NB4 (cell line): ENCODE measurements at regions not wholly inside any gene's neighbourhood (a gene's known extent, or its start where the extent isn't known, plus 50 kb on each side); places are given as distances from the start of the nearest gene placed in this dataset.
A peak's percentile ranks its signal among the peaks of the same experiment; 100 is the strongest.

Source experiments
- DNase-seq: peaks from one replicate; pipeline ENCODE4 v3.0.0; 2010; ENCODE audit warnings: low read depth
- H3K4me3 ChIP-seq: one replicate; pipeline ENCODE4 v1.5.1; 2011; ENCODE audit warnings: mild to moderate bottlenecking, low read depth, low read length, moderate library complexity
- MYC ChIP-seq: IDR thresholded peaks from 2 replicates; pipeline ENCODE4 v1.6.1; 2011; ENCODE audit warnings: low read depth, low read length
- POLR2A ChIP-seq: IDR thresholded peaks from 2 replicates; pipeline ENCODE4 v1.6.1; 2011; ENCODE audit warnings: mild to moderate bottlenecking; ENCODE audit not compliant: insufficient read length; ENCODE audit errors: extremely low read depth
- TF ChIP-seq, protein P1 (sequence below): IDR thresholded peaks from one replicate; pipeline ENCODE4 v1.5.1; 2012; ENCODE audit warnings: low read depth, low read length
- TF ChIP-seq, protein P2 (sequence below): IDR thresholded peaks from 2 replicates; pipeline ENCODE4 v1.6.1; 2011; ENCODE audit warnings: low read depth, low read length

DNA sequence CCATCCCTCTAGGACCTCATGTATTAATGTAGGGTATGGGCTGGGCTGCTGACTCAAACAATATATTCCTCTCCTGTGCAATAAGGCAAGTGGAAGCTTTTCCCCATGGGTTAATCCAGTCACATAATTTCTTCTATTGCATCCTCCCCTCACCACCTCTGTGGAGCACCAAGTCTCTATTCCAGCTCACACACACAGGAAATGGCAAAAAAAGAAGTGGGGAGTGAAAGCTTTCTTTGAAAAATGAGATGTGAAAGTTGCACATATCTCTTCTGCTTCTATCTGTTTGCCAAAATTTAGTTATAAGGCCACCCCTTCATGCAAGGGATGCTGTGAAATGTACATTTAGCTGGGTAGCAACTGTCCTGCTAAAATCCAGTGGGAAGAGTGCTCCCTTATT, 121.3 kb downstream of the CDC42EP3 start:
- TF ChIP-seq POLR2A (no peak), MYC (no peak)
- TF ChIP-seq, protein P1, sequence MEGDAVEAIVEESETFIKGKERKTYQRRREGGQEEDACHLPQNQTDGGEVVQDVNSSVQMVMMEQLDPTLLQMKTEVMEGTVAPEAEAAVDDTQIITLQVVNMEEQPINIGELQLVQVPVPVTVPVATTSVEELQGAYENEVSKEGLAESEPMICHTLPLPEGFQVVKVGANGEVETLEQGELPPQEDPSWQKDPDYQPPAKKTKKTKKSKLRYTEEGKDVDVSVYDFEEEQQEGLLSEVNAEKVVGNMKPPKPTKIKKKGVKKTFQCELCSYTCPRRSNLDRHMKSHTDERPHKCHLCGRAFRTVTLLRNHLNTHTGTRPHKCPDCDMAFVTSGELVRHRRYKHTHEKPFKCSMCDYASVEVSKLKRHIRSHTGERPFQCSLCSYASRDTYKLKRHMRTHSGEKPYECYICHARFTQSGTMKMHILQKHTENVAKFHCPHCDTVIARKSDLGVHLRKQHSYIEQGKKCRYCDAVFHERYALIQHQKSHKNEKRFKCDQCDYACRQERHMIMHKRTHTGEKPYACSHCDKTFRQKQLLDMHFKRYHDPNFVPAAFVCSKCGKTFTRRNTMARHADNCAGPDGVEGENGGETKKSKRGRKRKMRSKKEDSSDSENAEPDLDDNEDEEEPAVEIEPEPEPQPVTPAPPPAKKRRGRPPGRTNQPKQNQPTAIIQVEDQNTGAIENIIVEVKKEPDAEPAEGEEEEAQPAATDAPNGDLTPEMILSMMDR = no peak
- TF ChIP-seq, protein P2, sequence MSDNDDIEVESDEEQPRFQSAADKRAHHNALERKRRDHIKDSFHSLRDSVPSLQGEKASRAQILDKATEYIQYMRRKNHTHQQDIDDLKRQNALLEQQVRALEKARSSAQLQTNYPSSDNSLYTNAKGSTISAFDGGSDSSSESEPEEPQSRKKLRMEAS = no peak
- no peak overlapping the region for H3K4me3 ChIP-seq
- peak; percentile 32 for DNase-seq

GRCh38 chr2:37551783-37552182, 119.7 kb downstream of the CDC42EP3 start:
- no peak overlapping the region for H3K4me3 ChIP-seq
- TF ChIP-seq, protein P1 = no peak
- TF ChIP-seq POLR2A = no peak
- TF ChIP-seq MYC = no peak
- TF ChIP-seq, protein P2 = no peak
- DNase-seq = no peak

GRCh38 chr2:37552339-37552738, 119.1 kb downstream of the CDC42EP3 start:
- DNase-seq = no peak
- TF ChIP-seq, protein P1 = no peak
- TF ChIP-seq, protein P2 = no peak
- no peak overlapping the region for H3K4me3 ChIP-seq

DNA sequence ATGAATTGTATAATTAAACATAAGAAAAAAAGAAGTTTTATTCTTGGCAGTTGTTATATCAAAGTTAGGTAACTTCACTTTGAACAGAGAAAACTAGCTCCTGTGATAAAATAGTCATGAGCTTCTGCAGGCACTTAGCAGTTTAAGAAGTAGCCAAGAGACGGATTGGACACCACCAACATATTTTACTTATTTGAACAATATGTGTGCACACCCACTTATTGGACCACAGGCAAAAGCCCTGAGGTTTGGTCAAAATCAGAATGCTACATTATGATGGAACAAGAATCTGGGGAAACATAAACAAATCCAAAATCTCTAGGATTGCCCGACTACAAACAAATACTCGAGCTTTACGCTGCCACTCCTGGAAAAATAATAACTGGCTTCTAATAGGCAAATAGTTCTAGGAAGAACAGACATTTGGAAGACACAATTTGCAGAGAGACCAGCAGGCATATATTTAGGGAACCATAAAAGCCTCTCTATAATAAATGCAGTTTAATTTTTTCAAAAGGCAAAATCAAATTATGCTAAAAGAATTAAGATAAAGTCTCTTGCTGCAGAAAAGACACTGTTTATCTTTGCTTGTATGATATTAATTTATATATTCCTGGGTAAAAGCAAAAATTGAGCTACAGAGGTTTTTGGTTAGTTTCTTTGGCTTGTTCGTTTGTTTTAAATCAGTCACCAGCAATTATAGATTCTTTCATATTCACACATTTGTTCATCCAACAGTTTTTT, 117.9 kb downstream of the CDC42EP3 start:
- DNase-seq = no peak
- H3K4me3 ChIP-seq = no peak overlapping the region

DNA sequence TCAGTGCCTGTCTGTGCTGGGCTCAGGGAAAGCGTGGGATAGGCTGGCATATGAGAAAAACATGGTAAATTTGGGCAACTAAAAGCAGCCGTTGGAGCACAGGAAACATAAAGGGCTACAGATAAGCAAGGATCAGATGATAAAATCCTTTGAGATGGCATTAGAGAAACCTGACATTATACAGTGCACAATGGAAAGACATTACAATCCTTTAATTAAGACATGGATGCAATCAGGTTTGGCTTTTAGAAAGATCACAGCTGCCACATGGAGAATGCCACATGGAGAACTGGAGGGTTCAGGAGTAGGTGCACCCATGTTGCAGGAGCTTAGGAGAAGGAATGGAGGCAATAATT, 117.3 kb downstream of the CDC42EP3 start:
- TF ChIP-seq, protein P2 = no peak
- no peak for TF ChIP-seq POLR2A
- no peak for TF ChIP-seq MYC
- TF ChIP-seq, protein P1 = no peak
- peak; percentile 66 for DNase-seq
- H3K4me3 ChIP-seq = no peak overlapping the region

More for the DNA sequence above, 117.9 kb downstream of the CDC42EP3 start:
- TF ChIP-seq, protein P2 = no peak
- TF ChIP-seq, protein P1 = no peak
- TF ChIP-seq POLR2A (no peak), MYC (no peak)
